GM21576 (cell line): ENCODE measurements at regions not wholly inside any gene's neighbourhood (a gene's known extent, or its start where the extent isn't known, plus 50 kb on each side); places are given as distances from the start of the nearest gene placed in this dataset.
"Not testable (repeated sequence)": the region's sequence is repeated elsewhere in the genome, so short reads cannot be mapped to it uniquely, and the experiment has no call there.

Source experiments
- ATAC-seq: cut with Tn5 transposase; IDR thresholded peaks from one replicate; pipeline ENCODE4 v1.9.1; 2021; ENCODE audit warnings: mild to moderate bottlenecking, moderate library complexity; ENCODE audit not compliant: unreplicated experiment

GRCh38 chr21:27814226-27814625 lies 847.3 kb upstream of the ADAMTS5 start:
- no peak for ATAC-seq

DNA sequence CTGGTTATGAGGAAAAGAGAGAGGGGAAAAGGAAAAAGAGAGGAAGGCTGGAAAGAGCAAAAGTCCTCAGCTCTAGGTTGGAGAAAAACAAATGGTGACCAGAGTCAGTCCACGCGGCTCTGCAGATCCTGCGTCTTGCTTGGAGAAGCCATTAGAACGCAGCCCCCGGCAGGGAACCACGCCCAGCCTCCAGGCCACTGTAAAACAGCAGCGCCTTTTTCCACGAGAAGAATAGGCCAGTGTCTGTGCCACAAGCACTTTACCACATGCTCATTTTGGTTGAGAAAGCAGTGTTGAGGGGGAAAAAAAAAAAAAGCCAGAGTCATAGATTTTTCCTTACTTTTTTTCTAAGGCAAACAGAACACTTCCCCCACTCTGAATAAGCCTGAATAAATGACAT lies 846.9 kb upstream of the ADAMTS5 start:
- no peak for ATAC-seq

DNA sequence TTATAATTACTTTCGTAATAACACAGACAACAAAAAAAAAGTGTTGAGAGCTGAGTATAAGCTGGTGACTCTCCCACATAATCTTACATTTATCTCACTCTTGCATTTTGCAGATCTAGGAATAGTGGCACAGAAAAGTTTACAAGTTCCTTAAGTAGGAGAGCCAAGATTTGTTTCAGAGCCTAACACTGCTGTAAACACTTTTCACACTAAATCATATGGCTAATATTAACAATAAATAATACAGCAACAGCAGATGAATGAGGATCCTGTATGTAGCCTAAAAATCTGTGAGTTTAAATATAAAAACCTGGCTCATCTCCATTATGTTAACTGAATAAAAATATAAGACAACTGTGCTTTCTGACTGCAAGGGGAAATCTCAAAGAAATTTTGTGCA lies 846.5 kb upstream of the ADAMTS5 start:
- ATAC-seq: no peak

DNA sequence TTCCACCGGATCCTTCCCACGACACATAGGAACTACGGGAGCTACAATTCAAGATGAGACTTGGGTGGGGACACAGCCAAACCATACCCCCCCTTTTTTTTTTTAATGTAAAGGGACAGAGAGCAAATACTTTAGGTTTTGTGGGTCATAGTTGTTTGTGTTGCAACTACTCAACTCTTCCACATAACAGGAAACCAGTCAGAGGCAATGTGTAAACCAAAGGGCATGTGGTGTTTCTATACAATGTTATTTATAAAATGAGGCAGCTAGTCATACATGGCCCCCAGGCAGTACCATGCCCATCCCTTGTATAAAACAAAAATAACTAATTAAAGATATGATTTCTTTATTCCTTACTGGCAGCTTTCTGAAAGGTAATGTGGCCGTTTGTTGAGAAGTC lies 845.4 kb upstream of the ADAMTS5 start:
- no peak for ATAC-seq

DNA sequence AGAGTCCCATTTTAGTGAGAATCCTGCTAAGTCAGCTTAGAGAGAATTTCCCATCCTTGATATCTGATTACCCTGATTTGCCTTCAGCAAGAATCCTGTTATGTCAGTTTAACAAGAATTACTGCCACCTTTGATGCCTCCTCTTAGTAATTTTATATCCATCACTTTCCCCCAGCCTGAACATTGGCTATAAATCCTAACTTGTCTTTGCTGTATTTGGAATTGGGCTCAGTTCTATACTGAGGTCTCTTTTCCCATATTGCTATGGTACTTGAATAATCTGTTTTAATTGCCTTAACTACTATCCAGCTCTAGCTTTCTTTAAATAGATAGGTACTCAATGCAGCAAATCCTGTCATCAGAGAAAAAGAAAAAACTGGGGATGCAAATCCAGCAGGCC lies 842.0 kb upstream of the ADAMTS5 start:
- ATAC-seq: no peak

- no peak for ATAC-seq
Observed at GRCh38 chr21:27807596-27807995, 840.7 kb upstream of the ADAMTS5 start.

- no peak for ATAC-seq
Observed at GRCh38 chr21:27806281-27806680, 839.4 kb upstream of the ADAMTS5 start.

DNA sequence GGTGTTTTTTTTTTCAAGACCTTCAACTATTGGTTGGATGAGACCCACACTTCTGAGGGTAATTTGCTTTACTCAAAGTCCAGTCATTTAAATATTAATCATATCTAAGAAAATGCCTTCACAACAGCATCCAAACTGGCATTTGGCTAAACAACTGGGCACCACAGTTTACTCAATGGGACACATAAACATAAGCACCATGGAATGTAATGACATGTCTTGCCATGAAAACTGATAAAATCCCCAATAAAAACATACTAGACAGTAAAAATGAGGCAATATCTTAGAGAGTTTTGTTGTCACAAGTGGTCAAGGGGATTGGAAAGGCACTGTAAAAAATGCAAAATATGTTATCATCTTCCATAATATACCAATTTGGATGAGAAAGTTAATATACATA lies 838.8 kb upstream of the ADAMTS5 start:
- ATAC-seq: no peak

DNA sequence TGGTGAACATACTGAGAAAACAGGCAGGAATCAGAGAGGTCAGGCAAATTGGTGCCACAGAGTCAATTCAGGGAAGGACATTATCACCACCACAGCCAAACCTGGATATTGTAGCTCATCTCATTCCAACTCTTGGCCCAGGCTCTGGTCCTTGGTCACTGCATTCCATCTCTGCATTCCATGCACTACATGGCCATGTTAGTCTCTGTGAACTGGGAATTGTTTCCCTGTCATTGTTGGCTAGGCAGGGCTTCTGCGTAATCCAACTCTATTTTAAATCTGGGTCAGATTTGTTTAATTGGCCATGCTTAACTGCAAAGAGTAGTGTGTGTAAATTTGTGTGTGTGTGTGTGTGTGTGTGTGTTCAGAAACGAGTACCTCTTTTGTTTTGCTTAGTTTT lies 837.6 kb upstream of the ADAMTS5 start:
- ATAC-seq: no peak

- ATAC-seq: no peak
Observed at GRCh38 chr21:27803571-27803970, 836.7 kb upstream of the ADAMTS5 start.

DNA sequence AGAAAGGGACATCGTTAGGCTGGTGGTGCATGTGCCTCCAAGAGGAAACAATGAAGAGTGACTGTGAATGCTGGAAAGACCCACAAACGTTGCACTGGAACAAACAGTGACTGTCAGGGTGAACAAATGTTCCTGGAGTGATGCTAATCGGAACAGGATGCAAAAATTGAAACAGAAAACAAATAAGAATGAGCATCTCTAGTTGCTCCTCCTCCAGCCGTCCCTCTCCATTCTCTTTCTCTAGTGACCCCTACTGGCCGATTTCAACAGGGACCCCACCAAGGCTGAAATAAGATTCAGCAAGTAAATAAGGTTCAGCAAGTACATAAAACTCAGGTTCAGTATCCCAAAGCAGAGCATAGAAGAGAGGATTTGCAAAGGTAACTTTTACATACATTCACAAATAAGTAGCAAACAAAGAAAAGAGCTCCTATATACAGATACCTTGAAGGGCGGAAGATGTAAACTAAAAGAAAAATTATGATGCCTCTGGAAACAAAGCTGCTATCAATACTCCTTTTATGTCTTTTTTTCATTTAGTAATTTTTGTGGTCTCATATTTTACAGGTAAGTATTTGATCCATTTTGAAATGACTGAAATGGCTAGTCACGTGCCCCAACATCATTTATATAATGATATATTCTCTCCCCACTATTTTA lies 836.1 kb upstream of the ADAMTS5 start:
- no peak for ATAC-seq

DNA sequence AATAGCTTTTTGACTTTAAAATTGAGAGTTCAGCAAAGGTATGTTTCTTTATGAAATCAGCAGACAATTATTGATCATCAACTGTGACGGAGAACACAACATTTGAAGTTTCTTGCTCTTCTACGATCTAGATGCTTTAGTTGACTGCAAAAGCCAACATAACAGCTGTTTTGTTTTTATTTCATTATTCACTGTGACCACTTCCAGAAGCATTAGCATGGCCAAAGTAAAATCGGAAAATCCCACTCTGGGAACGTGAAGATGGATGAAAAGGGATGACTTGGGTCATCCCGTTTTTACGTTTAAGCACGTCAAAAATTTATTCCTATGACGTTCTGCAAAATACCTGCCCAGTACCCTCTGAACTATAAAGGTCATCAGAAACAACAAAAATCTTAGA lies 833.0 kb upstream of the ADAMTS5 start:
- ATAC-seq: no peak

DNA sequence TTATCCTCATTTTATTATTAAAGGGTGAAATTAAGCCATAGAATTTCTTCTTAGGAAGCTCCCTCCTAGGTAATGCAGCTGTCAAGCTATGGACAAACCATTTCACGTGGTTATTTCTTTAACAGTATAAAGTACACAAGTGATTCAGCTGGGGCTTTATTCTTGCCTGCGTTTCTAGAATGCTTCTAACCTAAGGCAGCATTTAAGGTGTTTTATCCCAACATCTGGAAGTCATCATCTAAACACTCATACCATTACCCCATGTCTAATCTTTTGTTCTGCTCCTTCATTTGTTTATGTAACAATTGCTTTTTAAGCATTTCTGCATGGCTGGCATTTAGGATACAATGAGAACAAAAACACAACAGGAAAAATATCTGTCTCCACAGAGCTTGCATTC lies 829.2 kb upstream of the ADAMTS5 start:
- ATAC-seq: no peak

GRCh38 chr21:27795418-27795817 lies 828.5 kb upstream of the ADAMTS5 start:
- ATAC-seq: no peak

DNA sequence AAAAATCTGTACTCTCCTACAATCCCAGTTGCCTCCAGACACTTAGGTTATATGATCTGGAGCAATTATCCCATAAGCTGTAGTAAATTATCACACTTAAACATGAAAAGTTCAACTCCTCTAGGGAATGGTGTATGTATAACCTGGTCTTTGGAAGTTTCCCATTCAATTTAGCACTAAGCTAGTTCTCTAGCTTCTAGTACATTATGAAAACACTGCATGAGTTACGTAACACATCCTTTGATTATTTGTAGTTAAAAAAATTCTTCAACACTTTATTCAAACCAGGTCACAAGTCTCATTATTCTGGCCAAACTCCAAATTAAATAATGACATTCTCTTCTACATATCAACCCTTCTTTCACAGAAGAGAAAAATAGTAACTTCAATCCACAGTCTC lies 827.0 kb upstream of the ADAMTS5 start:
- no peak for ATAC-seq

- no peak for ATAC-seq
Observed at GRCh38 chr21:27787046-27787445, 820.2 kb upstream of the ADAMTS5 start.

- no peak for ATAC-seq
Observed at GRCh38 chr21:27779606-27780005, 812.7 kb upstream of the ADAMTS5 start.

DNA sequence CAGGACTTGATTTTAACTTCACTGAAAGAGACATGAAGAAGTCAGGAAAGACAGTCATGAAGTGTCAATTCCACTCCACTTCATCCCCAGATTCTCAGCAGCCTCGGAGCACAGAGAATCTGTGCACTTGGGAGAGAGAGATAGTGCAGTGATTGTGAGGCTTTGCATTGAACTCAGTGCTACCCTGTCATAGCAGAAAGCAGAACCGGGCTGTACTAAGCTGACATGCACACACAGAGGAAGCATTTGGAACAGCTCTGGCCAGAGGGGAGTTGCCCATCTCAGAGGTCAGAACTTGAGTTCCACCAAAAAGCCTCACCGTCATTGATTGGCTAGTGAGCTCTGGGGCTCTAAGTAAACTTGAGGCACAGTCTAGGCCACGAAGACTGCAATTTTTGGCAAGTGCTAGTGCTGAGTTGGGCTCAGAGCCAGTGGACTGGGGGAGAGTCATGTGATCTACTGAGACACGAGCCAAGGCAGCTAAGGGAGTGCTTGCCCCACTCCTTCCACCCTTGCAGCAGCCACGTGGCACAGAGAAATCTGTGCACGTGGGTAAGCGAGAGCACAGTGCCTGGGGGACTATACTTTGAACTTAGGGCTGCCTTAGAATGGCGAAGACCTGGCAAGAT lies 810.2 kb upstream of the ADAMTS5 start:
- no peak for ATAC-seq

GRCh38 chr21:27772816-27773215 lies 805.9 kb upstream of the ADAMTS5 start:
- ATAC-seq: no peak

GRCh38 chr21:27771938-27772483 lies 805.1 kb upstream of the ADAMTS5 start:
- ATAC-seq: no peak

GRCh38 chr21:27769763-27770162 lies 802.9 kb upstream of the ADAMTS5 start:
- ATAC-seq: no peak

- not testable (repeated sequence) for ATAC-seq
Observed at GRCh38 chr21:27768046-27768637, 801.3 kb upstream of the ADAMTS5 start.
